Endothelial cell of umbilical vein (primary cell): ENCODE measurements at regions not wholly inside any gene's neighbourhood (a gene's known extent, or its start where the extent isn't known, plus 50 kb on each side); places are given as distances from the start of the nearest gene placed in this dataset.

Experiments used
- CTCF ChIP-seq, 2 donors: IDR thresholded peaks; 1 replicate in 1 of 2; 2 replicates in 1 of 2; pipeline ENCODE4 v1.5.1; 2011; ENCODE audit warnings: low read length in 2 of 2, mild to moderate bottlenecking in 2 of 2, moderate library complexity in 2 of 2, control low read depth in 1 of 2, inconsistent platforms in 1 of 2, low read depth in 1 of 2; ENCODE audit not compliant: insufficient read depth in 1 of 2; ENCODE audit errors: extremely low read depth in 1 of 2
- EZH2 ChIP-seq: IDR thresholded peaks from 2 replicates; pipeline ENCODE4 v1.6.1; 2012; ENCODE audit warnings: borderline replicate concordance, low read depth, mild to moderate bottlenecking, moderate library complexity, low read length, inconsistent platforms; ENCODE audit not compliant: severe bottlenecking
- POLR2AphosphoS5 ChIP-seq: IDR thresholded peaks from 2 replicates; pipeline ENCODE4 v1.6.1; 2012; ENCODE audit warnings: low read depth, mild to moderate bottlenecking, control low read depth, low read length, moderate library complexity; ENCODE audit not compliant: insufficient read depth
- TF ChIP-seq, protein P1 (sequence below): IDR thresholded peaks from 2 replicates; pipeline ENCODE4 v1.6.1; 2011; ENCODE audit not compliant: insufficient read depth, insufficient read length

DNA sequence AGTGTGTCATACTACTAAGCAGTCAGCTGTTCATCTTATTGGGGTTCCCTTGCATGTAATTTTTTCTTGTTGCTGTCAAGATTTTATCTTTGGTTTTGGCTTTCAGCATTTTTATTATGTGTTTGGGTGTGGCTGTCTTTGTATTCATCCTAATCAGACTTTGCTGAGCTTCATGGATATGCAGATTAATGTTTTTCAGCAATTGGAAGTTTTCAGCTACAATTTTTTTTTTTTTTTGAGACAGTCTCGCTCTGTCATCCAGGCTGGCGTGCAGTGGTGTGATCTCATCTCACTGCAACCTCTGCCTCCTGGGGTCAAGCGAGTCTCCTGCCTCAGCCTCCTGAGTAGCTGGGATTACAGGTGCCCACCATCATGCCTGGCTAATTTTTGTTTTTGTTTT lies 108.8 kb downstream of the BARX1 start:
- TF ChIP-seq POLR2AphosphoS5 (no peak), CTCF (IDR thresholded peaks at IDR 0.05; ENCODE audit: extremely low read depth in 1 of 2, insufficient read depth in 1 of 2, low read depth in 1 of 2, low read length in 2 of 2) (no peak), EZH2 (no peak)
- TF ChIP-seq, protein P1, sequence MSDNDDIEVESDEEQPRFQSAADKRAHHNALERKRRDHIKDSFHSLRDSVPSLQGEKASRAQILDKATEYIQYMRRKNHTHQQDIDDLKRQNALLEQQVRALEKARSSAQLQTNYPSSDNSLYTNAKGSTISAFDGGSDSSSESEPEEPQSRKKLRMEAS, result no peak
